Endodermal cell (in vitro differentiated cells): ENCODE measurements at regions not wholly inside any gene's neighbourhood (a gene's known extent, or its start where the extent isn't known, plus 50 kb on each side); places are given as distances from the start of the nearest gene placed in this dataset.
"Not testable (repeated sequence)": the region's sequence is repeated elsewhere in the genome, so short reads cannot be mapped to it uniquely, and the experiment has no call there.

Experiments
- DNase-seq: peaks from one replicate; pipeline ENCODE4 v3.0.0-alpha.2; 2017
- H3K27ac ChIP-seq: 2 replicates; pipeline ENCODE4 v1.5.1; 2013; ENCODE audit warnings: mild to moderate bottlenecking, low read depth, low read length, moderate library complexity
- H3K27me3 ChIP-seq: 2 replicates; pipeline ENCODE4 v1.6.1; 2013; ENCODE audit warnings: mild to moderate bottlenecking, low read length, moderate library complexity; ENCODE audit not compliant: insufficient read depth, control insufficient read depth, poor library complexity, severe bottlenecking
- H3K36me3 ChIP-seq: 2 replicates; pipeline ENCODE4 v1.7.0; 2013; ENCODE audit warnings: mild to moderate bottlenecking, low read length, moderate library complexity; ENCODE audit not compliant: control insufficient read depth, insufficient read depth
- H3K4me1 ChIP-seq: one replicate; pipeline ENCODE4 v1.7.0; 2013; ENCODE audit warnings: low read length; ENCODE audit not compliant: control insufficient read depth, insufficient read depth
- H3K4me3 ChIP-seq: 2 replicates; pipeline ENCODE4 v1.5.1; 2013; ENCODE audit warnings: mild to moderate bottlenecking, low read length, moderate library complexity
- H3K9ac ChIP-seq: 2 replicates; pipeline ENCODE4 v1.6.1; 2013; ENCODE audit warnings: mild to moderate bottlenecking, low read length, moderate library complexity; ENCODE audit not compliant: poor library complexity, severe bottlenecking; ENCODE audit errors: extremely low read depth
- H3K9me3 ChIP-seq: 2 replicates; pipeline ENCODE4 v1.6.1; 2013; ENCODE audit warnings: mild to moderate bottlenecking, low read length, moderate library complexity; ENCODE audit not compliant: control insufficient read depth
- H3K27ac Mint-ChIP-seq: 2 replicates; pipeline ENCODE4 v1.8.0; 2020; ENCODE audit warnings: mixed read lengths
- H3K27me3 Mint-ChIP-seq: 2 replicates; pipeline ENCODE4 v1.8.0; 2021; ENCODE audit warnings: mild to moderate bottlenecking, mixed read lengths; ENCODE audit not compliant: insufficient read depth
- H3K36me3 Mint-ChIP-seq: 2 replicates; pipeline ENCODE4 v1.8.0; 2020; ENCODE audit warnings: low read depth, mixed read lengths
- H3K4me1 Mint-ChIP-seq: 2 replicates; pipeline ENCODE4 v1.8.0; 2020; ENCODE audit warnings: mixed read lengths
- H3K4me3 Mint-ChIP-seq: 2 replicates; pipeline ENCODE4 v1.8.0; 2020; ENCODE audit warnings: mild to moderate bottlenecking, moderate library complexity, mixed read lengths
- H3K9me3 Mint-ChIP-seq: 2 replicates; pipeline ENCODE4 v1.8.0; 2020; ENCODE audit warnings: mild to moderate bottlenecking, mixed read lengths
- WGBS, 2 experiments: methylation state at CpG; one replicate each; pipeline versions ENCODE4 v1.1.5 to v1.1.7; 2013; ENCODE audit warnings: missing lambda C conversion rate in 2 of 2, mixed read lengths in 1 of 2; ENCODE audit not compliant: insufficient coverage in 1 of 2, insufficient read length in 1 of 2; 5-methylcytosine and 5-hydroxymethylcytosine counted together
- TF ChIP-seq, protein P1 (sequence below): fragments of 200-600 bp; sonication (generic); conservative IDR thresholded peaks from 2 replicates; pipeline ENCODE4 v1.5.0; 2021; ENCODE audit warnings: antibody characterized with exemption, mild to moderate bottlenecking

DNA sequence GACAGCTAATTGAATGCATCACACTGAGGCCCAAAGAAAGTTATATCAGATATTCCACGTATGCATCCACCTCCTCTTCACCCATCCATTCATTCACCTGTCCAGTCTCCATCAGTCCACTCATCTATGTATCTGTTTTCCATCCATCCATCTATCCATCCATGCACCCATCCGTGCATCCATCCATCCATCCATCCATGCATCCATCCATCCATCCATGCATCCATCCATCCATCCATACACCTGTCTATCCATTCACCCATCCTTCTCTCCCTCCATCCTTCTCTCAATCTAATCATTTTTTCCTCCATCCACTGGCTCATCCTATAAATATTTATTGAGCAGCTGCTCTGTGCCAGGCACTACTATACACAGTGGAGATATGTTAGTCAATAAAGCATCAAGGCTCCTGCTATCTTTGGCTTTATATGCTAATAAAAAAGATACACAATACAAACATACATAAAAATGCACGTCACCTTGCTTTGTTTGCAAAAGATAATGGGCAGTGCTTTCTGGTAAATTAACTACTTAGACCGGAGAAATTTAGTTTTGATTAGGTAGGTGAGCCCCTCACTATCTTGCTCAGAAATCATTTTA, 442.0 kb upstream of the KLF6 start:
- Mint-ChIP-seq H3K4me1 (no peaks in the 10 kb centered on the region), H3K27me3 (no peaks in the 10 kb centered on the region), H3K27ac (no peak overlapping the region), H3K4me3 (no peak overlapping the region), H3K36me3 (no peaks in the 10 kb centered on the region), H3K9me3 (no peaks in the 10 kb centered on the region)
- Histone ChIP-seq H3K36me3 (no peaks in the 10 kb centered on the region), H3K4me3 (no peak overlapping the region), H3K27me3 (no peaks in the 10 kb centered on the region), H3K9me3 (no peaks in the 10 kb centered on the region), H3K9ac (no peak overlapping the region), H3K4me1 (no peaks in the 10 kb centered on the region), H3K27ac (no peak overlapping the region)
- DNase-seq, result no peak
- WGBS, 2 experiments, result 90 to 92% methylated on average over 3 to 4 of the region's 4 CpGs
- TF ChIP-seq, protein P1, sequence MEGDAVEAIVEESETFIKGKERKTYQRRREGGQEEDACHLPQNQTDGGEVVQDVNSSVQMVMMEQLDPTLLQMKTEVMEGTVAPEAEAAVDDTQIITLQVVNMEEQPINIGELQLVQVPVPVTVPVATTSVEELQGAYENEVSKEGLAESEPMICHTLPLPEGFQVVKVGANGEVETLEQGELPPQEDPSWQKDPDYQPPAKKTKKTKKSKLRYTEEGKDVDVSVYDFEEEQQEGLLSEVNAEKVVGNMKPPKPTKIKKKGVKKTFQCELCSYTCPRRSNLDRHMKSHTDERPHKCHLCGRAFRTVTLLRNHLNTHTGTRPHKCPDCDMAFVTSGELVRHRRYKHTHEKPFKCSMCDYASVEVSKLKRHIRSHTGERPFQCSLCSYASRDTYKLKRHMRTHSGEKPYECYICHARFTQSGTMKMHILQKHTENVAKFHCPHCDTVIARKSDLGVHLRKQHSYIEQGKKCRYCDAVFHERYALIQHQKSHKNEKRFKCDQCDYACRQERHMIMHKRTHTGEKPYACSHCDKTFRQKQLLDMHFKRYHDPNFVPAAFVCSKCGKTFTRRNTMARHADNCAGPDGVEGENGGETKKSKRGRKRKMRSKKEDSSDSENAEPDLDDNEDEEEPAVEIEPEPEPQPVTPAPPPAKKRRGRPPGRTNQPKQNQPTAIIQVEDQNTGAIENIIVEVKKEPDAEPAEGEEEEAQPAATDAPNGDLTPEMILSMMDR, result no peak

DNA sequence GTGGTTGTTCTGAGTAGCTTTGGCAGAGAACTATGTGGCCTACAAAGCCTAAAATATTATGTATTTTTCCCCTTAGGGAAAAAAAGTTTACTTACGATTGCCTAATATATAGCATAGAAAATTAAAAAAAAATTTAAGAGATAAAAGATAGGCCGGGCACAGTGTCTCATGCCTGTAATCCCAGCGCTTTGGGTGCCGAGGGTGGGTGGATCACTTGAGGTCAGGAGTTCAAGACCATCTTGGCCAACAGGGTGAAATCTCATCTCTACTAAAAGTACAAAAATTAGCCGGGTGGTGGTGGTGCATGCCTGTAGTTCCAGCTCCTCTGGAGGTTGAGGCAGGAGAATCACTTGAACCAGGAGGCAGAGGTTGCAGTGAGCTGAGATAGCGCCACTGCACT, 439.2 kb upstream of the KLF6 start:
- Mint-ChIP-seq H3K27me3 (no peaks in the 10 kb centered on the region), H3K36me3 (no peaks in the 10 kb centered on the region), H3K9me3 (no peaks in the 10 kb centered on the region), H3K4me1 (peaks cover 12% of the 10 kb centered on the region), H3K27ac (no peak overlapping the region), H3K4me3 (no peak overlapping the region)
- H3K9ac ChIP-seq, result no peak overlapping the region
- 95 to 96% methylated on average over 3 to 5 of the region's 6 CpGs for WGBS, 2 experiments
- TF ChIP-seq, protein P1, result no peak
- no peaks in the 10 kb centered on the region for H3K9me3 ChIP-seq
- H3K4me3 ChIP-seq, result no peak overlapping the region
- no peak for DNase-seq
- H3K27me3 ChIP-seq, result no peaks in the 10 kb centered on the region
- no peaks in the 10 kb centered on the region for H3K4me1 ChIP-seq
- H3K36me3 ChIP-seq, result no peaks in the 10 kb centered on the region
- no peak overlapping the region for H3K27ac ChIP-seq

DNA sequence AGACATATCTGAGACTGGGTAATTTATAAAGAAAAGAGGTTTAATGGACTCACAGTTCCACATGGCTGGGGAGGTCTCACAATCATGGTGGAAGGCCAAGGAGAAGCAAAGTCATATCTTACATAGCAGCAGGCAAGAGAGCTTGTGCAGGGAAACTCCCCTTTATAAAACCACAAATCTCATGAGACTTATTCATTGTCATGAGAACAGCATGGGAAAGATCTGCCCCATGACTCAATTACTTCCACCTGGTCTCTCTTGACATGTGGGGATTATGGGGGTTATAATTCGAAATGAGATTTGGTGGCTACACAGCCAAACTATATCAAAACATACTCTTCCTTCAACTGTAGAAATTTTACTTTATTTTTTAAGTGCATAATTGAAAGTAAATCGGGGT, 436.3 kb upstream of the KLF6 start:
- H3K9ac ChIP-seq, H3K4me1 ChIP-seq, H3K27ac ChIP-seq, H3K36me3 Mint-ChIP-seq, H3K36me3 ChIP-seq, H3K4me3 ChIP-seq, DNase-seq, H3K4me3 Mint-ChIP-seq, H3K9me3 ChIP-seq, H3K27ac Mint-ChIP-seq, H3K27me3 ChIP-seq, H3K27me3 Mint-ChIP-seq, H3K9me3 Mint-ChIP-seq: not testable (repeated sequence)
- 86% methylated on average over 1 of the region's 2 CpGs; no CpG with 5 or more reads in 1 of the 2 experiments for WGBS, 2 experiments
- peaks cover 21% of the 10 kb centered on the region for H3K4me1 Mint-ChIP-seq

DNA sequence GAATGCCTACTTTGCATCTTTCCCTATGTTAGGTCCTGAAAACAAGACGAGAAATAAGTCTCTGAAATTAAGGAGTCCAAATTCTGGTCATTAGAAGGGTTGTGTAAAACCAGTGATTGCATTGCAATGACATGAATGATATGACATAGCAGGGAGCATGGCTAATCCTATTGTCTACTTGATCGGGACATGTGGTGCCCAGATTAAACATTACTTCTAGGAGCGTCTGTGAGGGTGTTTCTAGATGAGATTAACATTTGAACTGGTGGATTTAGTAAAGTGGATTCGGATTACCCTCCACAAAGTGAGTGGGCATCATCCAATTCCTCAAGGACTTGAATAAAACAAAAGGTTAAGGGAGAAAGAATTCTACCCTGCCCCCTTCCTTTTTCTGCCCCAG, 434.9 kb upstream of the KLF6 start:
- no peak overlapping the region for H3K4me3 Mint-ChIP-seq
- WGBS, 2 experiments, result 58 to 68% methylated on average over 4 of the region's 4 CpGs
- Histone ChIP-seq H3K36me3 (no peaks in the 10 kb centered on the region), H3K4me1 (no peaks in the 10 kb centered on the region), H3K9ac (no peak overlapping the region), H3K27me3 (no peaks in the 10 kb centered on the region), H3K9me3 (no peaks in the 10 kb centered on the region), H3K4me3 (no peak overlapping the region), H3K27ac (no peak overlapping the region)
- no peak overlapping the region for H3K27ac Mint-ChIP-seq
- TF ChIP-seq, protein P1, result no peak
- H3K4me1 Mint-ChIP-seq, result peaks cover 21% of the 10 kb centered on the region
- no peaks in the 10 kb centered on the region for H3K36me3 Mint-ChIP-seq
- H3K27me3 Mint-ChIP-seq, result no peaks in the 10 kb centered on the region
- no peak for DNase-seq
- H3K9me3 Mint-ChIP-seq, result no peaks in the 10 kb centered on the region
